SK-MEL-5 (cell line): ENCODE measurements at regions not wholly inside any gene's neighbourhood (a gene's known extent, or its start where the extent isn't known, plus 50 kb on each side); places are given as distances from the start of the nearest gene placed in this dataset.

ENCODE experiments used
- DNase-seq: peaks from one replicate; pipeline ENCODE4 v3.0.0-alpha.2; 2016; ENCODE audit warnings: low read depth, low spot score
- in situ Hi-C: cut with HindIII; loops from 2 replicates; pipeline ENCODE4 v1.10.0; 2016; ENCODE audit warnings: low sequenced_read_pairs, high pct_unique_total_duplicates, low pct_unique_long_range_greater_than_20kb

- no peak for DNase-seq
- in situ Hi-C loops, result no loop called here
These were observed 254.0 kb downstream of the EFNB2 start for GRCh38 chr13:106281426-106281825.

DNA sequence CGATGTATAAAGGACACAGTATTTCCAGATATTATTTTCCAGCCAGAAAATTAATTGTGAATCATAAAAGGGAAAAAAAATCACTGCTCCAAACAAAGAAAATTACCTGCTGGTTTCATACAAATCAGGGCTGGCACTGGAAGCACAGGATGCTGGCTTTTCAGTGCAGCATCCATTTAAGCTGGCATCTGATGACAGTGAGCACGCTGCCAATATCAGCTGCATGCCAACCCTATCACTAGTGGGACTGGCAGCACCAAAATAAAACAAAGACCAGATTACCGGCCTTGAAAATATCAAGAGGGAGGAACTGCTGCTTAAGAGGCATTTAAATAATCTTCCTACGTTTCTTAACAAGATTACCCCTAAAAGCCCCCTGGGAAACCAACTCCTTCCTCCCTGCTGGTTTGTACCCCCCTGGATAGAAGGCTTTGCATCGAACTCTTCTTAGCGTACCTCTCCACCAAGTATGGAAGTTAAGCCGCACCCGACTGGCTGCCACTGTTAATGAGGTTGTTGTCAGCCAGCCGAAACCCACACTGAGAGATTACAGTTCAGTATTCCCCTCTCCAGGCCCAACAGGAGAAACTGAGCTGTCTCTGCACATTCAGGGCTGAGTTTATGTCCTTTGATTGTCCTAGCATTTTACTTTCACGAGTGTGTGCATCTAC, 257.8 kb downstream of the EFNB2 start:
- in situ Hi-C loops, result no loop called here
- DNase-seq, result no peak

GRCh38 chr13:106276876-106277275, 258.6 kb downstream of the EFNB2 start:
- in situ Hi-C loops, result no loop called here
- DNase-seq, result no peak

- no peak for DNase-seq
- in situ Hi-C loops, result no loop called here
These were observed 259.9 kb downstream of the EFNB2 start for GRCh38 chr13:106275446-106276032.

DNA sequence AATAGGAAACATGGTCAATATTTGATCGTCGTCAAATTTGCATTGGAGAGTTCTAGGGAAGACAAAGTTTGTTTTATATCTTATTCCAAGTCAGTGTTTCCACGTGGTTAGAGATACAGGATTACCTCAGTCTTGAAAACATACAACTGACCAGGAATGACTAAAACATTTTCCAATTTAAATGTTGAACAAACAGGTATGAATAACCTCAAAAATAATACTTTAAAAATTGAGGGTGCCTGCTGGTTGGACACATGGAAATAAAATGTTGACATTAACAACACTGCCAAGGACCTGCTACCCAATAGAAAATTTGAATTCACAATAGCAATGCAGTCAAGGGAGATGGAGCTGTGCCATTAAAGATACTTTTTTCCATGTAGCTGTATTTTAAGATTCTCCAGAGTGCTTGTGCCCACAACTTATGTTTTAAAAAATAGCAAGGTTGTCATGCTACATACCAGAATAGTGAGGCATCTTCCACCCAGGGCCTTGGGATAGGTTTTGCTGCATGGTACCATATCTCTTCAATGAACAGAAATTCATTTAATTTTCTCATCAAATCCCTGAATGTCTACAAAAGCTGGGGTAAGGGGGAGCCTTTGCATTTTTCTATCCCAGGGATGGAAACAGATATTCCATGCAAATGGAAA, 260.8 kb downstream of the EFNB2 start:
- no peak for DNase-seq
- in situ Hi-C loops, result no loop called here

GRCh38 chr13:106263801-106264200, 271.7 kb downstream of the EFNB2 start:
- no peak for DNase-seq
- in situ Hi-C loops, result no loop called here

- no peak for DNase-seq
- in situ Hi-C loops, result no loop called here
These were observed 272.6 kb downstream of the EFNB2 start for GRCh38 chr13:106262886-106263285.

DNA sequence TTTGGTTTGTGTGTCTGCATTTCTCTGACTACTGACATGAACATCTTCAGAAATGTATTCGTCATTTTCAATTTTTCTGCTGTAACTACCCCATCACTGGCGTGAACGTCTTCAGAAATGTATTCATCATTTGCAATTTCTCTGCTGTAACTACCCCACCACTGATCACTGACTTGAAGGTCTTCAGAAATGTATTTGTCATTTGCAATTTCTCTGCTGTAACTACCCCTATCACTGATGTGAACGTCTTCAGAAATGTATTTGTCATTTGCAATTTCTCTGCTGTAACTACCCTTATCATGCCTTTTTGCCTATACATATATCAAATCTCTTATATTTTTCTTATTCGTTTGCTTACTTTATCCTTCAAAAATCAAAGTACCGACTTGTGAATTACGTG, 274.0 kb downstream of the EFNB2 start:
- in situ Hi-C loops, result no loop called here
- no peak for DNase-seq

DNA sequence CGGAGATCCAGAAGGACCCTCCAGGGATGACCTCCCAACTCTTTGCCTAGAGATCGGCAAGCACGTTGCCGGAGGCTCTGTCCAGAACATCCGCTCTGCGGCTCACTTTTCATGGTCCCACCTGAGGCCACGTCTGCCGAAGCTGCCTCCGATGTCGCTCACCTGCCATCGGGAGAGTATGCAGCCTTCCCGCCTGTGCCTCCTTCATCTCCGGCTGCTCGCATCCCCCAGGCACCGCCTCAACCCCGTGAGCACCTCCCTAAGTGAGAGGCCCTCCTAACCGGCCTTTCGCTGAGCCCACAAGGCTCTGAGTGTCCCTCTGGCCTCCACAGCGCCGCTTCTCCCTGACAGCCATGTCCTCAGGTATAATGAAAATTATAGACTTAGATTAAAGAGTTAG, 275.1 kb downstream of the EFNB2 start:
- in situ Hi-C loops, result no loop called here

GRCh38 chr13:106259928-106260327, 275.5 kb downstream of the EFNB2 start:
- in situ Hi-C loops, result no loop called here
- DNase-seq, result no peak

More for the DNA sequence above, 275.1 kb downstream of the EFNB2 start:
- DNase-seq, result no peak

DNA sequence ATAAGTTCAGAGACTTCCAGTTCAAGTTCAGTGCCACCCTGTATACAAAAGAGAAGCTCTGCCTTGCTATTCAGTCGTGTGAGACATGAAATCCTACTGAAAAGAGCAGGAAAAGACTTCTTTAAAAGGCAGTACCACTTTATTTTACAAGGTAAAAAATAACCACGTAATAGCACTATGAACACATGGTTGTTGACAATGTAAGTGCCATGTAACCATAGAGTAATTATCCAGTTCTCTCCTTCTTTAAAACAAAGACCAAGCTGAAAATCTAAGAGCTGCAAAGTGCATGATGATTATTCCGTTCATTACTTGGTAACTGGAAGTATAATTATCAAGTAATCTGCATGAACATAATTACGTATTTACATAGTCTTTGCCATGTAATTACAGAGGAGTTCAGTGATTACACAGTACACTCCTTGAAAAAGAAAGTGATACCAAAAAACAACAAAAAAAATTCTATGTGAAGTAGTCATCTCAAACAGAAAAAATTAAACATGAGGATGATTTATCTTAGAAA, 288.7 kb downstream of the EFNB2 start:
- DNase-seq, result no peak
- in situ Hi-C loops, result no loop called here

- in situ Hi-C loops, result no loop called here
- no peak for DNase-seq
These were observed 289.2 kb downstream of the EFNB2 start for GRCh38 chr13:106246242-106246641.

DNA sequence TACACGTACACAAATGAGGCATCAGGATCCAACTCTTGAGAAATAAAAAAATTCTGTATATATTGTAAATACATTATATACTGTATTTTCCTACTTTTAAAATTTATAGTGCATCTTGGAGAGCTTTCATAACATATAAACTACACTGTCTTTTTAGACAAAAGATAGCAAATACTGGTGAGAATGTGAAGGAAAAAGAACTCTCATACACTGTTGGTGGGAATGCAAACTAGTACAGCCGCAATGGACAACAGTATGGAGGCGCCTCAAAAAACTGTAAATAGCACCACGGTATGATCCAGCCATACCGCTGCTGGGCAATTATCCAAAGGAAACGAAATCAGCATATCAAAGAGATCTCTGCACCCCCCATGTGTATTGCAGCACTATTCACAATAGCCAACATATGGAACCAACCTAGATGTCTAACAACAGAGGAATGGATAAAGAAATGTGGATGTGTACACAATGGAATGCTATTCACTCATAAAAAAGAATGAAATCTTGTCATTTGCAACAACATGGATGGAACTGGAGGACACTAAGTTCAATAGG, 292.4 kb downstream of the EFNB2 start:
- DNase-seq, result no peak
- in situ Hi-C loops, result no loop called here

DNA sequence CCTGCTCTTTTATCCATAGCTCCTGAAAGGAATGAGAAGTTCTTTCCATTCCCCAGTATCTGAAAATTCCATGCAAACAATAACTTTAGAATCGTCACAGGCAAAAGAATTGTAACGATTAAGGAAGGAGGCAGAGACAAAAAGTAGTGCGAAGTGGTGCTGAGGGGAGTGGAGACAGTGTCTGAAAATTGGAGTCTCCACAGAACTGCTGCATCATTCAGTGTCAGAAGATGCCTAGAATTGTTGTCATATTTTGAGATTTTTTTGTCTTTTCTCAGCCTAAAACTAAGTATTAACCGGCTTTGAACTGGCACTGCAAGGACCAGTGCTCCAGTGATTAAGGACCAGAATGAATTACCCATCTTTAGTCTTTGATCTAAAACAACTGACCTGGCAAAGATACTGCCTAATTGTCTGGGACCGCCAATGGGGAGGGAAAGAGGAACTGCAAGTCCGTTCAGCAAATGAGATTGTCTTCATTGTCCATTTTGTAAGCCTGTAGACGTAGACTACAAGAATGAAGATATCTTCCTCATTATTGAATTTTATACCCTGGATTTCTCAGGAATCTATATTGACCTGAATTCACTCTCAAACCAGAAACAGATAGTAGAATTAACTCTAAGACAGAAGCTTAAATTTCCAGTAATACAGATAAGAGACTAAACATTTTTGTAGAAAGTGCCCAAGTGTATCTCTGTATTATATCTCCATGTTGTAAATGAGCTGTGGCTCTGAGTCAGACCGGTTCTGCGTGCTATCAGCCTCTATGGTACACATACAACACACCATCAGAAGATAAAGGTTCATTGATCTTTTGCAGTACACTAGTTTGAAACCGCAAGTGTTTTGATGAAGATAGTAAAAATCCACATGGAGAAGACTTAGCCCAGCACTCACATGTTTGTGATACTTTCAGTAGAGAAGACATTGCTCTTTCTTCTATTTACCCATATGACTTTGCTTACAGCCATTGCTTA, 293.2 kb downstream of the EFNB2 start:
- in situ Hi-C loops, result no loop called here
- DNase-seq, result no peak

- in situ Hi-C loops, result no loop called here
- DNase-seq, result no peak
These were observed 296.8 kb downstream of the EFNB2 start for GRCh38 chr13:106238690-106239089.

- in situ Hi-C loops, result no loop called here
- no peak for DNase-seq
These were observed 300.8 kb downstream of the EFNB2 start for GRCh38 chr13:106234636-106235035.

GRCh38 chr13:106233134-106233735, 302.2 kb downstream of the EFNB2 start:
- in situ Hi-C loops, result no loop called here
- DNase-seq, result no peak
